ENCODE measurements at regions not wholly inside any gene's neighbourhood (a gene's known extent, or its start where the extent isn't known, plus 50 kb on each side); places are given as distances from the start of the nearest gene placed in this dataset.

DNA sequence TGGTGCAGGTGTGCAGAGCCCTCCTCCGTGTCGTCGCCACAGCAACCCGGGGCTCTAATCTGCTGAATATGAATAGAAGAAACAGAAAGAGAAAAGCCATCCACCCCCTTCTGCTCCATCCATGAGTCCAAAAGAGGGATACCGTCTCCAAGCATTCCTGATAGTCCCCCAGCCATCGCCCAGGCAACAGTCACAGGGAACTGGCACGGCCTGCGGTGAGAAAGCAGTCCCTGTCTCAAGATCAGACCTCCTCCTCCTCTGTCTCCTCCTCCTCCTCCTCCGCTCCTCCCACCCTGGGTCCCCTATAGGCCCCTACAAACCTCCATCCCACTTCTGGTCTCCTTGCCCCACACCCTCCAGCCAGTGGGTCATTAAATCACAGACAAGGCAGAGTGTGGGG, 308.1 kb upstream of the MPDZ start:
- TF ChIP-seq, protein P1, sequence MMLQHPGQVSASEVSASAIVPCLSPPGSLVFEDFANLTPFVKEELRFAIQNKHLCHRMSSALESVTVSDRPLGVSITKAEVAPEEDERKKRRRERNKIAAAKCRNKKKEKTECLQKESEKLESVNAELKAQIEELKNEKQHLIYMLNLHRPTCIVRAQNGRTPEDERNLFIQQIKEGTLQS (IDR thresholded peaks at IDR 0.05; ENCODE audit: borderline replicate concordance, extremely low read depth, low read depth, low read length), result no peak
- TF ChIP-seq SMAD5 (IDR thresholded peaks at IDR 0.05; ENCODE audit: low read depth) (no peak), EZH2 (IDR thresholded peaks at IDR 0.05; ENCODE audit: borderline replicate concordance, control insufficient read depth, low read depth, low read length) (no peak), DPF2 (IDR thresholded peaks at IDR 0.05) (no peak), RB1 (IDR thresholded peaks at IDR 0.05; ENCODE audit: borderline replicate concordance) (no peak)
- H4K20me1 ChIP-seq (ENCODE audit: control insufficient read depth, insufficient read depth), result no peaks in the 10 kb centered on the region
- H3K79me2 ChIP-seq (ENCODE audit: control insufficient read depth, insufficient read depth, low read length), result no peaks in the 10 kb centered on the region
- 48% methylated on average over 9 of the region's 9 CpGs for WGBS (ENCODE audit: insufficient coverage, insufficient replicate concordance, low lambda C conversion rate, missing lambda C conversion rate)
- BruUV-seq (replicated peaks), result no TSS peak
- ChIA-PET POLR2A (no interaction called here), SMC1A (ENCODE audit: uncharacterized antibody, unreplicated experiment) (no interaction called here), RAD21 (ENCODE audit: unreplicated experiment) (interaction anchor here (0.6 kb wide), 1 partner anchor 40 kb away, joined by 3 read pairs; no protein-coding TSS in a partner anchor), CTCF (no interaction called here)
- no peak for DNase-seq (ENCODE audit: low read depth, low spot score)
- H3K36me3 ChIP-seq (ENCODE audit: control insufficient read depth in 2 of 2, insufficient read depth in 2 of 2, low read length in 1 of 2), result no peaks in the 10 kb centered on the region
- no peaks in the 10 kb centered on the region for H3K9me3 ChIP-seq (replicated peaks; ENCODE audit: control insufficient read depth, insufficient read depth, low read length)
- no peak overlapping the region for H3K9ac ChIP-seq (ENCODE audit: control insufficient read depth, insufficient read depth, low read length)
- H3K27me3 ChIP-seq (replicated peaks in 1 of 2; ENCODE audit: control insufficient read depth in 2 of 2, insufficient read depth in 2 of 2, low read length in 1 of 2), result no peaks in the 10 kb centered on the region
- no peak for ATAC-seq
- H3K4me2 ChIP-seq (ENCODE audit: control insufficient read depth, insufficient read depth), result no peak overlapping the region
- in situ Hi-C loops (cut with MboI) (no loop called here), intact Hi-C loops (cut with micrococcal nuclease; ENCODE audit: unreplicated experiment) (no loop called here)
- no peak overlapping the region for H3K27ac ChIP-seq (ENCODE audit: control insufficient read depth, insufficient read depth)
- H2AFZ ChIP-seq (ENCODE audit: control insufficient read depth, low read depth, low read length), result no peak overlapping the region
- no peaks in the 10 kb centered on the region for H3K4me1 ChIP-seq (ENCODE audit: control insufficient read depth, insufficient read depth, low read length)
- FAIRE-seq, result no peak
- no peak overlapping the region for H3K4me3 ChIP-seq

DNA sequence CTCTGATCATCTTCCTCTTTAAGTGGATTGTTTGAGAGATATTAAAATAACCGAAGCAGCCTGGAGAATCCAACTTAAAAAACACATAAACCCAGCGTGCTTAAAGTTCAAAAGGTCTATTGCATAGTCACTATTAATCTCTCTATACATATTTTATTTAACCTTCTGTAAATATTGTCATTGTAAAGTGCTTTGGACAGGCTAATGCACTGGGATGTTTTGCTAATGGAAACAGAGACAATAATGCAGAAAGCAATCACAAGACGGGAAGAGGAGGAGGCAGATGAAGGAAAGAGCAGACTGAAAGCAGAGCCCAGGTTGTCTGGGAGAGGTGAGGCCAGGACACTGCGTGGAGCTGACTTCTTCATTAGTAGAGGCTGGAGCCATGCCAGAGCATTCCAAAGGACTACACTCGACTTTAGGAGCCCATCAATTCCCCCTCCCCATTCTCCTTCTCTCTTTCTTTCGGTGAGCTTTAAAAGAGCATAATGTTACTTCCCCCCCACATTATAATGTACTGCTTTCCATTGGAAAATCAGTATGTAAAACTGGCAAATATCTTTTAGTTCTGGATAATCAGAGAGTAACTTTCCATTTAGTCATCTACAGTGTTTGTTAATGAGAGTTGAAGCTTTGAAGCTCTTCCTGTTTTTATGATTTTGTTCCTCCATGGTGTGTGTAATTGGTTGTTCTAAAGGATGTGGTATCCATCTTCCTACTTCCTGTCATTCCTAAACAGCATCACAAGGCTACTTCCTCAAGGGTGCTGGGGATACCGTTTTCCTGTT, 307.3 kb upstream of the MPDZ start:
- H3K27me3 ChIP-seq (replicated peaks in 1 of 2; ENCODE audit: control insufficient read depth in 2 of 2, insufficient read depth in 2 of 2, low read length in 1 of 2), result no peaks in the 10 kb centered on the region
- RAD21 ChIA-PET (ENCODE audit: unreplicated experiment), result no interaction called here
- H3K27ac ChIP-seq (ENCODE audit: control insufficient read depth, insufficient read depth), result no peak overlapping the region
- DNase-seq (ENCODE audit: low read depth, low spot score) (no peak), ATAC-seq (no peak), FAIRE-seq (no peak)
- no peaks in the 10 kb centered on the region for H3K9me3 ChIP-seq (replicated peaks; ENCODE audit: control insufficient read depth, insufficient read depth, low read length)
- H3K4me3 ChIP-seq, result no peak overlapping the region
- intact Hi-C loops (cut with micrococcal nuclease; ENCODE audit: unreplicated experiment), result no loop called here
- BruUV-seq (replicated peaks), result no TSS peak
- H3K36me3 ChIP-seq (ENCODE audit: control insufficient read depth in 2 of 2, insufficient read depth in 2 of 2, low read length in 1 of 2), result no peaks in the 10 kb centered on the region
- H3K4me1 ChIP-seq (ENCODE audit: control insufficient read depth, insufficient read depth, low read length), result no peaks in the 10 kb centered on the region
- no peaks in the 10 kb centered on the region for H4K20me1 ChIP-seq (ENCODE audit: control insufficient read depth, insufficient read depth)
- WGBS (ENCODE audit: insufficient coverage, insufficient replicate concordance, low lambda C conversion rate, missing lambda C conversion rate), result 8% methylated on average over 7 of the region's 7 CpGs
- POLR2A ChIA-PET, result no interaction called here
- CTCF ChIA-PET, result no interaction called here
- H3K79me2 ChIP-seq (ENCODE audit: control insufficient read depth, insufficient read depth, low read length), result no peaks in the 10 kb centered on the region
- H3K9ac ChIP-seq (ENCODE audit: control insufficient read depth, insufficient read depth, low read length), result no peak overlapping the region
- no peak overlapping the region for H3K4me2 ChIP-seq (ENCODE audit: control insufficient read depth, insufficient read depth)
- in situ Hi-C loops (cut with MboI), result no loop called here
- H2AFZ ChIP-seq (ENCODE audit: control insufficient read depth, low read depth, low read length), result no peak overlapping the region
- SMC1A ChIA-PET (ENCODE audit: uncharacterized antibody, unreplicated experiment), result no interaction called here
- TF ChIP-seq, protein P2, sequence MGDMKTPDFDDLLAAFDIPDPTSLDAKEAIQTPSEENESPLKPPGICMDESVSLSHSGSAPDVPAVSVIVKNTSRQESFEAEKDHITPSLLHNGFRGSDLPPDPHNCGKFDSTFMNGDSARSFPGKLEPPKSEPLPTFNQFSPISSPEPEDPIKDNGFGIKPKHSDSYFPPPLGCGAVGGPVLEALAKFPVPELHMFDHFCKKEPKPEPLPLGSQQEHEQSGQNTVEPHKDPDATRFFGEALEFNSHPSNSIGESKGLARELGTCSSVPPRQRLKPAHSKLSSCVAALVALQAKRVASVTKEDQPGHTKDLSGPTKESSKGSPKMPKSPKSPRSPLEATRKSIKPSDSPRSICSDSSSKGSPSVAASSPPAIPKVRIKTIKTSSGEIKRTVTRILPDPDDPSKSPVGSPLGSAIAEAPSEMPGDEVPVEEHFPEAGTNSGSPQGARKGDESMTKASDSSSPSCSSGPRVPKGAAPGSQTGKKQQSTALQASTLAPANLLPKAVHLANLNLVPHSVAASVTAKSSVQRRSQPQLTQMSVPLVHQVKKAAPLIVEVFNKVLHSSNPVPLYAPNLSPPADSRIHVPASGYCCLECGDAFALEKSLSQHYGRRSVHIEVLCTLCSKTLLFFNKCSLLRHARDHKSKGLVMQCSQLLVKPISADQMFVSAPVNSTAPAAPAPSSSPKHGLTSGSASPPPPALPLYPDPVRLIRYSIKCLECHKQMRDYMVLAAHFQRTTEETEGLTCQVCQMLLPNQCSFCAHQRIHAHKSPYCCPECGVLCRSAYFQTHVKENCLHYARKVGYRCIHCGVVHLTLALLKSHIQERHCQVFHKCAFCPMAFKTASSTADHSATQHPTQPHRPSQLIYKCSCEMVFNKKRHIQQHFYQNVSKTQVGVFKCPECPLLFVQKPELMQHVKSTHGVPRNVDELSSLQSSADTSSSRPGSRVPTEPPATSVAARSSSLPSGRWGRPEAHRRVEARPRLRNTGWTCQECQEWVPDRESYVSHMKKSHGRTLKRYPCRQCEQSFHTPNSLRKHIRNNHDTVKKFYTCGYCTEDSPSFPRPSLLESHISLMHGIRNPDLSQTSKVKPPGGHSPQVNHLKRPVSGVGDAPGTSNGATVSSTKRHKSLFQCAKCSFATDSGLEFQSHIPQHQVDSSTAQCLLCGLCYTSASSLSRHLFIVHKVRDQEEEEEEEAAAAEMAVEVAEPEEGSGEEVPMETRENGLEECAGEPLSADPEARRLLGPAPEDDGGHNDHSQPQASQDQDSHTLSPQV (IDR thresholded peaks at IDR 0.05), result no peak
- TF ChIP-seq, protein P3, sequence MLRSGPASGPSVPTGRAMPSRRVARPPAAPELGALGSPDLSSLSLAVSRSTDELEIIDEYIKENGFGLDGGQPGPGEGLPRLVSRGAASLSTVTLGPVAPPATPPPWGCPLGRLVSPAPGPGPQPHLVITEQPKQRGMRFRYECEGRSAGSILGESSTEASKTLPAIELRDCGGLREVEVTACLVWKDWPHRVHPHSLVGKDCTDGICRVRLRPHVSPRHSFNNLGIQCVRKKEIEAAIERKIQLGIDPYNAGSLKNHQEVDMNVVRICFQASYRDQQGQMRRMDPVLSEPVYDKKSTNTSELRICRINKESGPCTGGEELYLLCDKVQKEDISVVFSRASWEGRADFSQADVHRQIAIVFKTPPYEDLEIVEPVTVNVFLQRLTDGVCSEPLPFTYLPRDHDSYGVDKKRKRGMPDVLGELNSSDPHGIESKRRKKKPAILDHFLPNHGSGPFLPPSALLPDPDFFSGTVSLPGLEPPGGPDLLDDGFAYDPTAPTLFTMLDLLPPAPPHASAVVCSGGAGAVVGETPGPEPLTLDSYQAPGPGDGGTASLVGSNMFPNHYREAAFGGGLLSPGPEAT (IDR thresholded peaks at IDR 0.05; ENCODE audit: low read depth), result no peak
- TF ChIP-seq YBX1 (IDR thresholded peaks at IDR 0.05), result no peak
